ENCODE measurements at regions not wholly inside any gene's neighbourhood (a gene's known extent, or its start where the extent isn't known, plus 50 kb on each side); places are given as distances from the start of the nearest gene placed in this dataset.

GRCh38 chr17:72068643-72069042 lies 52.2 kb upstream of the SOX9 start:
- no peak for DNase-seq

- DNase-seq, result no peak
Observed at GRCh38 chr17:72069586-72070202, 51.1 kb upstream of the SOX9 start.
